ENCODE measurements at regions not wholly inside any gene's neighbourhood (a gene's known extent, or its start where the extent isn't known, plus 50 kb on each side); places are given as distances from the start of the nearest gene placed in this dataset.

GRCh38 chr2:195466427-195466826 is 190.6 kb upstream of the SLC39A10 start:
- no peak for TF ChIP-seq RCOR1 (IDR thresholded peaks at IDR 0.05; ENCODE audit: low read depth, low read length)
- no peak for TF ChIP-seq SMC3 (IDR thresholded peaks at IDR 0.05)
- TF ChIP-seq KDM5A (IDR thresholded peaks at IDR 0.05), result no peak
- TF ChIP-seq SREBF2 (IDR thresholded peaks at IDR 0.05), result no peak
- no peak for TF ChIP-seq CTCF (IDR thresholded peaks at IDR 0.05)
- no peak for TF ChIP-seq ZFP36 (IDR thresholded peaks at IDR 0.05; ENCODE audit: borderline replicate concordance, partially characterized antibody)
- TF ChIP-seq ZSCAN20 (CRISPR knock-in tag; IDR thresholded peaks at IDR 0.05), result no peak
- no peak for TF ChIP-seq POLR2A (IDR thresholded peaks at IDR 0.05; ENCODE audit: low read length)
- TF ChIP-seq MAZ (IDR thresholded peaks at IDR 0.05; ENCODE audit: borderline replicate concordance, low read depth, low read length), result no peak
